Uterus (tissue), 3 donors: ENCODE measurements at regions not wholly inside any gene's neighbourhood (a gene's known extent, or its start where the extent isn't known, plus 50 kb on each side); places are given as distances from the start of the nearest gene placed in this dataset.

Experiments
- DNase-seq, 2 donors: peaks; one replicate each; pipeline ENCODE4 v3.0.0-alpha.2; 2019 to 2020
- H3K27ac ChIP-seq, 2 donors: fragments of 200-600 bp; sonication (generic); 1 replicate in 1 of 2; 2 replicates in 1 of 2; pipeline ENCODE4 v1.5.1; 2016 to 2018
- H3K27me3 ChIP-seq, 2 donors: fragments of 200-600 bp; sonication (generic); one replicate each; pipeline ENCODE4 v1.5.1; 2018 to 2019; ENCODE audit warnings: control low read depth in 1 of 2
- H3K36me3 ChIP-seq, 2 donors: fragments of 200-600 bp; sonication (generic); one replicate each; pipeline ENCODE4 v1.5.1; 2019; ENCODE audit warnings: control low read depth in 1 of 2
- H3K4me1 ChIP-seq, 2 donors: fragments of 200-600 bp; sonication (generic); one replicate each; pipeline ENCODE4 v1.5.1; 2018 to 2019; ENCODE audit warnings: control low read depth in 1 of 2
- H3K4me3 ChIP-seq, 2 donors: fragments of 200-600 bp; sonication (generic); 1 replicate in 1 of 2; 2 replicates in 1 of 2; pipeline ENCODE4 v1.5.1; 2018 to 2019; ENCODE audit warnings: mild to moderate bottlenecking in 1 of 2
- H3K9me3 ChIP-seq, 2 donors: fragments of 200-600 bp; sonication (generic); one replicate each; pipeline ENCODE4 v1.5.1; 2019; ENCODE audit warnings: control low read depth in 1 of 2
- POLR2A ChIP-seq, 2 donors: fragments of 450-650 bp; IDR thresholded peaks; one replicate each; pipeline ENCODE4 v1.6.1; 2016; ENCODE audit warnings: antibody characterized with exemption in 2 of 2, mild to moderate bottlenecking in 1 of 2, moderate library complexity in 1 of 2
- intact Hi-C: fragments of 100-400 bp; cut with DNase I; formaldehyde crosslinking; loops from one replicate; pipeline ENCODE4 v1.15.1; 2023; ENCODE audit warnings: low total_unique reads
- TF ChIP-seq, protein P1 (sequence below), 4 experiments: fragments of 200-600 bp in 2 of 4; fragments of 450-650 bp in 2 of 4; sonication (generic) in 2 of 4; IDR thresholded peaks; one replicate each; pipeline ENCODE4 v1.5.1; 2016 to 2019; ENCODE audit warnings: antibody characterized with exemption in 4 of 4, mild to moderate bottlenecking in 2 of 4, moderate library complexity in 1 of 4
- donor health status: DM: yes; HTN: yes; CAD: no.

DNA sequence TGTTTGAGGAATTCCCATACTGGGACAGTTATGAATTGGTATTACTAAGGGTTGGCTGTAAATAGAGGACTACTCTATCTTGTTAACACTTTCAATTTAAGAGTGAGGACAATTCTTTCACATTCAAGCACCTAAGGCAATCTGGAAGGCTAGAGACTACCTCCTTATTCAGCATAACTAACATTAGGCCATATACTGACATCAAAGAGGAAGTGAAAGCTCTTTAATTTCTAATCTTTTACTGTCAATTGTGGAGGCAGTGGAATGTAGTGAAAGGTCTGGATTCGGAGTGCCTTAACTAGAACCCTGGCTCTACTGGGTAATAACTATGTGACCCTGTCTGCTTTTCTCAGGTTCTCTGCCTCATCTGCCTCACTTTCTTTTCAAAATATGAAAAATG lies 134.0 kb downstream of the UFM1 start:
- intact Hi-C loops, result no loop called here

DNA sequence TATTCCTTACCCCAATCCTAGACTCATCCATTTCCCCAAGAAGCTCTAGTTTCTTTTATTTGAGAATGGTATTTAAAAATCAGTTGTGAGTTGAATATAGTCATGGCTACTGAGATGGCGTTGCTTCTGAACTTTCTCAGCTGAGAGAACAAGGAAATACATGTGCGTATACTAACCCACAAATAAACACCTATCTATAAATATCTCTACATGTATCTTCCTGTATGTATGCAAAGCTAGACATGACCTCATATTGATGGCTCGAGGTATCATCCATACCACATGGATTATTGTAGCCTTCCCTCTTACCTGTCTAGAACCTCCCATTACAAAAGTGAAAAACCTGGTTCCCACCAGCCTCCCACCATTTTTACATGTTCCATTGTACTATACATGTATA lies 141.0 kb downstream of the UFM1 start:
- H3K27ac ChIP-seq, result no peak overlapping the region
- H3K4me1 ChIP-seq, result no peaks in the 10 kb centered on the region
- no peak for TF ChIP-seq POLR2A (IDR thresholded peaks at IDR 0.05)
- TF ChIP-seq, protein P1, sequence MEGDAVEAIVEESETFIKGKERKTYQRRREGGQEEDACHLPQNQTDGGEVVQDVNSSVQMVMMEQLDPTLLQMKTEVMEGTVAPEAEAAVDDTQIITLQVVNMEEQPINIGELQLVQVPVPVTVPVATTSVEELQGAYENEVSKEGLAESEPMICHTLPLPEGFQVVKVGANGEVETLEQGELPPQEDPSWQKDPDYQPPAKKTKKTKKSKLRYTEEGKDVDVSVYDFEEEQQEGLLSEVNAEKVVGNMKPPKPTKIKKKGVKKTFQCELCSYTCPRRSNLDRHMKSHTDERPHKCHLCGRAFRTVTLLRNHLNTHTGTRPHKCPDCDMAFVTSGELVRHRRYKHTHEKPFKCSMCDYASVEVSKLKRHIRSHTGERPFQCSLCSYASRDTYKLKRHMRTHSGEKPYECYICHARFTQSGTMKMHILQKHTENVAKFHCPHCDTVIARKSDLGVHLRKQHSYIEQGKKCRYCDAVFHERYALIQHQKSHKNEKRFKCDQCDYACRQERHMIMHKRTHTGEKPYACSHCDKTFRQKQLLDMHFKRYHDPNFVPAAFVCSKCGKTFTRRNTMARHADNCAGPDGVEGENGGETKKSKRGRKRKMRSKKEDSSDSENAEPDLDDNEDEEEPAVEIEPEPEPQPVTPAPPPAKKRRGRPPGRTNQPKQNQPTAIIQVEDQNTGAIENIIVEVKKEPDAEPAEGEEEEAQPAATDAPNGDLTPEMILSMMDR (IDR thresholded peaks at IDR 0.05), result no peak
- no peaks in the 10 kb centered on the region for H3K9me3 ChIP-seq
- no peaks in the 10 kb centered on the region for H3K27me3 ChIP-seq
- no peaks in the 10 kb centered on the region for H3K36me3 ChIP-seq
- H3K4me3 ChIP-seq, result no peak overlapping the region
- DNase-seq, result no peak
- intact Hi-C loops, result no loop called here

More for the DNA sequence above, 134.0 kb downstream of the UFM1 start:
- no peaks in the 10 kb centered on the region for H3K4me1 ChIP-seq
- no peak for TF ChIP-seq POLR2A (IDR thresholded peaks at IDR 0.05)
- TF ChIP-seq, protein P1 (IDR thresholded peaks at IDR 0.05), result no peak
- no peak for DNase-seq
- H3K27me3 ChIP-seq, result no peaks in the 10 kb centered on the region
- H3K9me3 ChIP-seq, result no peaks in the 10 kb centered on the region
- no peaks in the 10 kb centered on the region for H3K36me3 ChIP-seq
- H3K4me3 ChIP-seq, result no peak overlapping the region
- H3K27ac ChIP-seq, result no peak overlapping the region

DNA sequence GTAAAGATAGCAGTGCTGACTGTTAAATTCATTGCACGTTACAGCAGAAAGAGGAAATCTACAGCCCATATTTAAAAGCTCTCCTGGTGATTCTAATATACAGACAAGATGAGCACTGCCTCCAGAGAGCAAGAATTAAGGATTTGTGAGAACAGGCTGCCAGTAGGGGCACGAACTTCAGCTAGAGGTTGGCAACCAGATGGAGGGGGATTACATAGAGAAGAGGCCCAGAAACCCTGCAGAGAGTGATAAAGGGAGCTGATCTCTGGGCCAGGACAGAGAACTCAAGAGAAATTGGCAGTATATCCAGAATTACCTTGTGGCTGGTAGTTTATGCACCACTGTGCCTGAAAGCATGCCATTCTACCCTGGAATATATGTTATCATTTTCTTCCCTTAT lies 144.8 kb downstream of the UFM1 start:
- Histone ChIP-seq H3K27ac (no peak overlapping the region), H3K4me3 (no peak overlapping the region), H3K36me3 (no peaks in the 10 kb centered on the region), H3K4me1 (no peaks in the 10 kb centered on the region), H3K27me3 (no peaks in the 10 kb centered on the region), H3K9me3 (no peaks in the 10 kb centered on the region)
- no peak for DNase-seq
- no peak for TF ChIP-seq POLR2A (IDR thresholded peaks at IDR 0.05)
- TF ChIP-seq, protein P1 (IDR thresholded peaks at IDR 0.05), result no peak
- intact Hi-C loops, result no loop called here

DNA sequence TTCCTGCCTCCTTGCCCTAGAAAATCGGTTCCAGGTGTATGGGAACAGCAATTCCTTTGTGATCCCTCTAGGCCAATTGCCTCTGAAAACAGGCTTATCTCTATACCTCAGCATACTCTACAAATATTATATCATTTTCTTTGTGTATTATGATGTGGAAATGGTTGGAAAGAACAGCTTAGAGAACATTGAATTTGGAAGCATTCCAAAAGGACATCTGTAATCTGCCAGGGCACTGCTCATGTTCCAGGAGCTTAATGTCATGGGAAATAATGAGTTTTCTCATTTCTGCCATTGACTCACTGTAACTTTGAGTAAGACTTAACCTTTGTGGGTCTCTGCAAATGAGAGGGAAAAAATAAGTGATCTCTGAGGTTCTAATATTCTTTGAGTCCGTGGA lies 147.3 kb downstream of the UFM1 start:
- Histone ChIP-seq H3K9me3 (no peaks in the 10 kb centered on the region), H3K4me1 (no peaks in the 10 kb centered on the region), H3K36me3 (no peaks in the 10 kb centered on the region), H3K4me3 (no peak overlapping the region), H3K27me3 (no peaks in the 10 kb centered on the region), H3K27ac (no peak overlapping the region)
- no peak for DNase-seq
- TF ChIP-seq POLR2A (IDR thresholded peaks at IDR 0.05), result no peak
- TF ChIP-seq, protein P1 (IDR thresholded peaks at IDR 0.05), result no peak
- intact Hi-C loops, result no loop called here

DNA sequence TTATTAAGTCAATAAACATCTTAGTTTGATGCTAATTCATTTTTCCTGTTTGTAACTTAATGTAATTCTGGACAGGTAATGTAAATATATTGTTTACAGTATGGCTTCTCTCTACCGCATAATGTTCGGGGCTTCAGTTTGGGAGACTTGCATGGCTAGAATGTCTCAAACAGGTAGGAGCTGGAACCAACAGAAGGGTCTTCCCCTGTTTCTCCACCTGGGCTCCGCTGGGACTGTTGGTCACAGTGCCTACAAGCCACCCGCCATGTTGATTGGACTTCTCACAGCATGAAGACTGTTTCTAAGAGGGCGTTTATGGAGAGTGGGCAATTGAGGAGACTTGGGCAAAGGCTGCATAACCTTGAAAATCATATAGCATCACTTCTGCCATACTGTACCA lies 148.6 kb downstream of the UFM1 start:
- no peak for DNase-seq
- intact Hi-C loops, result no loop called here
- no peaks in the 10 kb centered on the region for H3K36me3 ChIP-seq
- H3K27me3 ChIP-seq, result no peaks in the 10 kb centered on the region
- no peaks in the 10 kb centered on the region for H3K9me3 ChIP-seq
- H3K4me3 ChIP-seq, result no peak overlapping the region
- TF ChIP-seq POLR2A (IDR thresholded peaks at IDR 0.05), result no peak
- TF ChIP-seq, protein P1 (IDR thresholded peaks at IDR 0.05), result no peak
- no peak overlapping the region for H3K27ac ChIP-seq
- H3K4me1 ChIP-seq, result no peaks in the 10 kb centered on the region
